K562 (cell line): ENCODE measurements at regions not wholly inside any gene's neighbourhood (a gene's known extent, or its start where the extent isn't known, plus 50 kb on each side); places are given as distances from the start of the nearest gene placed in this dataset.

Experiments used
- ATAC-seq: fragments of 200-7000 bp; cut with Tn5 transposase; 3 replicates; pipeline ENCODE4 v1.9.1; 2020; ENCODE audit warnings: moderate library complexity
- BruUV-seq: library from RNA; stranded (reverse); fragments of 400-500 nt; replicated peaks from 2 replicates; lab custom pipeline; 2021; lab: Mats Ljungman, UMichigan
- CTCF ChIA-PET: fragments of 300-600 bp; formaldehyde crosslinking; extraction: SDS; loops from one replicate; lab custom pipeline; 2021; ENCODE audit warnings: low intra/inter-chr PET ratio; lab: Yijun Ruan, JAX
- POLR2A ChIA-PET: fragments of 300-600, 350-650 bp; sonication (Branson Sonifier 250); formaldehyde crosslinking; extraction: SDS; loops from one replicate; lab custom pipeline; 2021; ENCODE audit warnings: antibody characterized with exemption, inconsistent platforms; lab: Yijun Ruan, JAX
- DNase-seq, 4 experiments: peaks; one replicate each; pipeline versions ENCODE4 v3.0.0 to v3.0.0-alpha.2; 2011 to 2018; ENCODE audit warnings: low spot score in 3 of 4, mixed read lengths in 3 of 4; ENCODE audit errors: extremely low read depth in 1 of 4
- FAIRE-seq: peaks from 2 replicates; lab custom pipeline; 2011; peaks lifted over from hg19 to GRCh38; lab: Jason Lieb, UNC
- H2AFZ ChIP-seq: 2 replicates; pipeline ENCODE4 v1.6.0; 2011; ENCODE audit warnings: low read depth, low read length, control low read depth, inconsistent platforms
- H3K27ac ChIP-seq: fragments of 200-600 bp; 3 replicates; pipeline ENCODE4 v1.8.0; 2011; ENCODE audit warnings: low read depth, mild to moderate bottlenecking, control low read depth, inconsistent platforms, low read length, moderate library complexity, mixed read lengths; ENCODE audit errors: extremely low read depth
- H3K27me3 ChIP-seq, 2 experiments: fragments of 300-600 bp in 1 of 2; 2 replicates in 1 of 2; 3 replicates in 1 of 2; pipeline versions ENCODE4 v1.6.0 to v1.8.0; 2011; ENCODE audit warnings: inconsistent platforms in 2 of 2, low read length in 2 of 2, mild to moderate bottlenecking in 1 of 2, mixed read lengths in 1 of 2, moderate library complexity in 1 of 2; ENCODE audit not compliant: control insufficient read depth in 2 of 2, insufficient read depth in 2 of 2
- H3K36me3 ChIP-seq: fragments of 300-600 bp; 3 replicates; pipeline ENCODE4 v1.8.0; 2011; ENCODE audit warnings: mild to moderate bottlenecking, low read length, inconsistent platforms; ENCODE audit not compliant: control insufficient read depth, insufficient read depth
- H3K4me1 ChIP-seq, 2 experiments: fragments of 200-600 bp in 1 of 2; replicated peaks in 1 of 2; 2 replicates in 1 of 2; 3 replicates in 1 of 2; pipeline versions ENCODE4 v1.5.1 to v1.8.0; 2011; ENCODE audit warnings: inconsistent platforms in 2 of 2, low read length in 2 of 2, mild to moderate bottlenecking in 1 of 2, mixed read lengths in 1 of 2, moderate library complexity in 1 of 2; ENCODE audit not compliant: control insufficient read depth in 2 of 2, insufficient read depth in 2 of 2
- H3K4me2 ChIP-seq: 2 replicates; pipeline ENCODE4 v1.6.1; 2011; ENCODE audit warnings: low read length, control low read depth, inconsistent platforms, mixed read lengths; ENCODE audit not compliant: insufficient read depth
- H3K4me3 ChIP-seq: fragments of 200-600 bp; sonication (generic), shearing (Covaris generic); 2 replicates; pipeline ENCODE4 v1.5.1; 2016; ENCODE audit warnings: control low read depth, inconsistent platforms
- H3K79me2 ChIP-seq: fragments of 200-600 bp; 3 replicates; pipeline ENCODE4 v1.8.0; 2011; ENCODE audit warnings: low read length, inconsistent platforms; ENCODE audit not compliant: control insufficient read depth, insufficient read depth
- H3K9ac ChIP-seq, 2 experiments: 2 replicates each; pipeline versions ENCODE4 v1.6.0 to v1.6.1; 2011; ENCODE audit warnings: low read depth in 2 of 2, low read length in 2 of 2, control low read depth in 1 of 2, inconsistent platforms in 1 of 2, mild to moderate bottlenecking in 1 of 2, mixed read lengths in 1 of 2; ENCODE audit not compliant: insufficient read depth in 1 of 2
- H3K9me1 ChIP-seq: one replicate; pipeline ENCODE4 v1.6.0; 2011; ENCODE audit warnings: inconsistent platforms, mild to moderate bottlenecking, low read length, moderate library complexity; ENCODE audit not compliant: control insufficient read depth, insufficient read depth
- H3K9me3 ChIP-seq: replicated peaks from 2 replicates; pipeline ENCODE4 v1.5.1; 2011; ENCODE audit warnings: low read depth, low read length, inconsistent platforms; ENCODE audit not compliant: control insufficient read depth, insufficient read depth
- H4K20me1 ChIP-seq: replicated peaks from 2 replicates; pipeline ENCODE4 v1.6.1; 2011; ENCODE audit warnings: low read length, inconsistent platforms, mixed read lengths; ENCODE audit not compliant: control insufficient read depth, insufficient read depth
- CCNT2 ChIP-seq: IDR thresholded peaks from 2 replicates; pipeline ENCODE4 v1.6.1; 2011; ENCODE audit warnings: borderline replicate concordance, low read depth, mild to moderate bottlenecking, moderate library complexity, mixed read lengths, low read length; ENCODE audit not compliant: insufficient read length; ENCODE audit errors: extremely low read depth
- CREB5 ChIP-seq: fragments of 250-450 bp; sonication (Bioruptor Pico); IDR thresholded peaks from 2 replicates; pipeline ENCODE4 v1.5.0; 2020; ENCODE audit warnings: mild to moderate bottlenecking
- E2F6 ChIP-seq, 2 experiments: IDR thresholded peaks; 2 replicates each; pipeline ENCODE4 v1.6.1; 2011; ENCODE audit warnings: borderline replicate concordance in 1 of 2, control low read depth in 1 of 2, low read depth in 1 of 2, low read length in 1 of 2, mild to moderate bottlenecking in 1 of 2, mixed read lengths in 1 of 2, moderate library complexity in 1 of 2; ENCODE audit not compliant: insufficient read depth in 1 of 2, insufficient read length in 1 of 2, poor library complexity in 1 of 2, severe bottlenecking in 1 of 2; ENCODE audit errors: extremely low read depth in 1 of 2
- JUN ChIP-seq, 2 experiments: sonication (generic) in 1 of 2; formaldehyde crosslinking in 1 of 2; IDR thresholded peaks; 2 replicates each; pipeline versions ENCODE4 v1.6.1 to v1.8.0; 2012 to 2022; ENCODE audit warnings: borderline replicate concordance in 2 of 2, mild to moderate bottlenecking in 2 of 2, improper control_type of control experiment in 1 of 2, low read depth in 1 of 2, low read length in 1 of 2, missing genetic modification reagents in 1 of 2
- LARP7 ChIP-seq: fragments of 450-650 bp; IDR thresholded peaks from 2 replicates; pipeline ENCODE4 v1.6.1; 2016
- MBD1 ChIP-seq: fragments of 250-450 bp; sonication (Bioruptor Pico); IDR thresholded peaks from 2 replicates; pipeline ENCODE4 v1.8.0; 2022; ENCODE audit warnings: inconsistent platforms
- NCOA6 ChIP-seq: fragments of 450-650 bp; IDR thresholded peaks from 2 replicates; pipeline ENCODE4 v1.6.1; 2017; ENCODE audit warnings: mild to moderate bottlenecking
- NR1H2 ChIP-seq: sonication (generic); formaldehyde crosslinking; IDR thresholded peaks from 2 replicates; pipeline ENCODE4 v1.4.0; 2020; ENCODE audit warnings: mild to moderate bottlenecking, missing genetic modification reagents
- RBM14 ChIP-seq: fragments of 200-400 bp; formaldehyde crosslinking; IDR thresholded peaks from 2 replicates; pipeline ENCODE4 v1.6.1; 2018; ENCODE audit warnings: low read depth, mild to moderate bottlenecking, low read length, moderate library complexity, borderline replicate concordance; ENCODE audit not compliant: insufficient read depth
- SUPT5H ChIP-seq: fragments of 450-650 bp; IDR thresholded peaks from 2 replicates; pipeline ENCODE4 v1.6.1; 2016
- ZBTB11 ChIP-seq, 3 experiments: fragments of 200-800 bp in 1 of 3; fragments of 250-450 bp in 1 of 3; fragments of 450-650 bp in 1 of 3; sonication (Bioruptor Pico) in 1 of 3; sonication (Bioruptor generic) in 1 of 3; formaldehyde crosslinking in 1 of 3; IDR thresholded peaks; 2 replicates each; pipeline versions ENCODE4 v1.6.1 to v1.8.0; 2016 to 2022; ENCODE audit warnings: mild to moderate bottlenecking in 2 of 3, missing genetic modification characterization in 2 of 3, missing compliant biosample characterization in 1 of 3, moderate library complexity in 1 of 3
- ZBTB12 ChIP-seq: fragments of 250-450 bp; sonication (Bioruptor Pico); IDR thresholded peaks from 2 replicates; pipeline ENCODE4 v1.4.0; 2020
- WGBS: fragments of 100-300 bp; shearing (Covaris generic); methylation state at CpG from one replicate; pipeline ENCODE4 v1.1.6; 2016; ENCODE audit warnings: low coverage, mixed read lengths; ENCODE audit not compliant: insufficient coverage; ENCODE audit errors: missing lambda C conversion rate; 5-methylcytosine and 5-hydroxymethylcytosine counted together
- in situ Hi-C: fragments of 300-500 bp; cut with MboI; formaldehyde crosslinking; loops from 4 replicates; pipeline ENCODE4 v1.15.0; 2018; ENCODE audit warnings: inconsistent platforms, mixed read lengths
- intact Hi-C: fragments of 100-400 bp; cut with micrococcal nuclease; formaldehyde crosslinking; loops from 2 replicates; pipeline ENCODE4 v1.14.2; 2022

- Histone ChIP-seq H3K4me3 (no peak overlapping the region), H3K4me1 (no peaks in the 10 kb centered on the region), H3K4me2 (no peak overlapping the region), H3K9me1 (no peaks in the 10 kb centered on the region), H3K27ac (no peak overlapping the region), H3K36me3 (no peaks in the 10 kb centered on the region), H3K27me3 (no peaks in the 10 kb centered on the region), H3K9me3 (no peaks in the 10 kb centered on the region), H2AFZ (no peak overlapping the region), H4K20me1 (no peaks in the 10 kb centered on the region), H3K9ac (no peak overlapping the region), H3K79me2 (no peaks in the 10 kb centered on the region)
- ChIA-PET CTCF (no interaction called here), POLR2A (no interaction called here)
- ATAC-seq, result no peak
- no peak for DNase-seq
- no TSS peak for BruUV-seq
- intact Hi-C loops, result no loop called here
- WGBS, result 0% methylated on average over 1 of the region's 1 CpG
- no peak for FAIRE-seq
- in situ Hi-C loops, result no loop called here
- TF ChIP-seq E2F6 (IDR thresholded peaks at IDR 0.05; ENCODE audit: borderline replicate concordance in 1 of 2, extremely low read depth in 1 of 2, insufficient read depth in 1 of 2, insufficient read length in 1 of 2, low read depth in 1 of 2, low read length in 1 of 2, poor library complexity in 1 of 2, severe bottlenecking in 1 of 2) (no peak), SUPT5H (no peak), RBM14 (no peak), JUN (IDR thresholded peaks at IDR 0.05; ENCODE audit: borderline replicate concordance, low read depth, low read length) (no peak), JUN (CRISPR knock-in tag; IDR thresholded peaks at IDR 0.05; ENCODE audit: borderline replicate concordance) (no peak), NR1H2 (CRISPR knock-in tag) (no peak), ZBTB11 (CRISPR knock-in tag; IDR thresholded peaks at IDR 0.05) (no peak), LARP7 (no peak), ZBTB12 (CRISPR knock-in tag) (no peak), MBD1 (CRISPR knock-in tag) (no peak), CREB5 (CRISPR knock-in tag) (no peak), NCOA6 (no peak), CCNT2 (no peak)
Measured at GRCh38 chr13:85690368-85690767, 108.9 kb downstream of the SLITRK6 start.
